Aorta (tissue), 5 donors: ENCODE measurements at regions not wholly inside any gene's neighbourhood (a gene's known extent, or its start where the extent isn't known, plus 50 kb on each side); places are given as distances from the start of the nearest gene placed in this dataset.

Experiments
- ATAC-seq: fragments of 200-7000 bp; cut with Tn5 transposase; one replicate; pipeline ENCODE4 v1.9.1; 2022; ENCODE audit warnings: moderate library complexity; ENCODE audit not compliant: low FRiP score
- DNase-seq, 2 donors: peaks; one replicate each; pipeline ENCODE4 v3.0.0-alpha.2; 2020
- H3K27ac ChIP-seq, 2 donors: one replicate each; pipeline ENCODE4 v1.5.1; 2013; ENCODE audit warnings: low read length in 2 of 2, mild to moderate bottlenecking in 2 of 2, moderate library complexity in 2 of 2, control low read depth in 1 of 2, inconsistent platforms in 1 of 2, low read depth in 1 of 2
- H3K27me3 ChIP-seq, 2 donors: one replicate each; pipeline ENCODE4 v1.6.1; 2013; ENCODE audit warnings: control low read depth in 1 of 2, low read length in 1 of 2, mild to moderate bottlenecking in 1 of 2, moderate library complexity in 1 of 2; ENCODE audit not compliant: insufficient read depth in 2 of 2, control insufficient read depth in 1 of 2
- H3K36me3 ChIP-seq, 2 donors: one replicate each; pipeline ENCODE4 v1.6.1; 2013; ENCODE audit warnings: control low read depth in 1 of 2, low read length in 1 of 2, mild to moderate bottlenecking in 1 of 2; ENCODE audit not compliant: insufficient read depth in 2 of 2, control insufficient read depth in 1 of 2
- H3K4me1 ChIP-seq, 2 donors: one replicate each; pipeline ENCODE4 v1.6.1; 2013; ENCODE audit warnings: low read length in 2 of 2, control low read depth in 1 of 2, mild to moderate bottlenecking in 1 of 2, moderate library complexity in 1 of 2; ENCODE audit not compliant: insufficient read depth in 2 of 2, control insufficient read depth in 1 of 2
- H3K4me3 ChIP-seq, 2 donors: one replicate each; pipeline ENCODE4 v1.5.1; 2013; ENCODE audit warnings: low read length in 2 of 2, control low read depth in 1 of 2, mild to moderate bottlenecking in 1 of 2
- H3K9me3 ChIP-seq: one replicate; pipeline ENCODE4 v1.6.1; 2013; ENCODE audit warnings: mild to moderate bottlenecking, low read length; ENCODE audit not compliant: control insufficient read depth
- WGBS, 2 donors: extraction: QIAGEN DNeasy Blood & Tissue Kit; methylation state at CpG; one replicate each; pipeline ENCODE4 v1.1.7; 2013; 5-methylcytosine and 5-hydroxymethylcytosine counted together
- intact Hi-C, 2 donors: fragments of 100-400 bp; cut with DNase I; formaldehyde crosslinking; loops; one replicate each; pipeline versions ENCODE4 v1.14.2 to v1.15.0; 2022
- donor health status: healthy with polysubstance abuse.
- donor health status: Bipolar disorder and iron deficiency.
- donor health status: DM: no; HTN: no; CAD: no.
- donor health status: DM: no; HTN: no; CAD: no.
- donor health status: DM: yes; HTN: yes; CAD: no.

DNA sequence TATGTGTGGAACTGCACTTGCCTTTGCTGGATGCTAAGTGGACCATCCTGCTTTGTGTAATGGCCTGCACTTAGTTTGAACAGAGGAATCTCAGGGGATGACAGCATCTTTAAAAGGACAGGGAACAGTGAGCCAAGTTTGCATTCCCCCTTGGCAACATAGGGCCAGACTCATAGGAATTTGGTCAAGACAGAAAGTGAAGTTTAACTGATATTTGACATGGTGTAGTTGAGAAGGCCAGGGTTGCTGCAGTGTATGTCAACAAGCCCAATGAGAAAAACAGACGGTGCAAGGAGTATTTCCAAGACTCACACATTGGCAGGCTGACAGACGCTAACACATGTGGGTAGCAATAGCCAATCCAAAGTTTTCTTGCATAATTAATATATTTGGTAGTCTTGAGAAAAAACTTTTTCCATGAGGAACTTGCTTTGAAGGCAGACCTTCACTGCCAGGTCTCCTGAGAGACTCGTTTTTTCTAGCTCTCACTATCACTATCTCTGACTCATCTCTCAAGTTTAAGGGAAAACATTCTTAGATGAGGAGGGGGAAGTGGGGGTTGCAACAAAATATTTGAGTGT, 213.8 kb downstream of the IBTK start:
- Histone ChIP-seq H3K4me3 (no peak overlapping the region), H3K27ac (no peak overlapping the region), H3K27me3 (no peaks in the 10 kb centered on the region), H3K4me1 (peaks cover 3% of the 10 kb centered on the region in 2 donors), H3K9me3 (no peaks in the 10 kb centered on the region), H3K36me3 (no peaks in the 10 kb centered on the region)
- peak in 1 of 2 donors; percentile 46 for DNase-seq
- ATAC-seq: peak; percentile 62
- WGBS, 2 donors: 14 to 18% methylated on average over 3 of the region's 3 CpGs
- intact Hi-C loops: no loop called here

DNA sequence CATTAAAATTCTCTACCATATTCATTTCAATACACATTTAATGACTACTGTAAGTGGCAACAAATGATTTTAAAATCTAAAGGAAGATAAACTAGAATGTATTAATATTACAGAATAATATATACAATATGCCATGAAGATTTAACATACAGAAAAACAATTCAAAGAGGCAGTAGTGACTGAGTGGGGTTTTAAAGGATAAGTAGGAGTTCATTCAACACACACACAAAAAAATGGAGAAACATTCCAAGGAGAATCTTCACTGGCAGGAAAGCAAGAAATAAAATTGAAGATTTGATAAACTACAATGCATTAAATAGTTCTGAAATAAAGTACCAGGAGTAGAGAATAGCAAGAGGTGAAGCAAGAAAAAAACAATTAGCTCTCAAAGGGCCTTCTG, 215.1 kb downstream of the IBTK start:
- no peak overlapping the region for H3K4me3 ChIP-seq
- H3K4me1 ChIP-seq: peaks cover 3% of the 10 kb centered on the region in 2 donors
- no peaks in the 10 kb centered on the region for H3K27me3 ChIP-seq
- H3K36me3 ChIP-seq: no peaks in the 10 kb centered on the region
- H3K9me3 ChIP-seq: no peaks in the 10 kb centered on the region
- no peak overlapping the region for H3K27ac ChIP-seq
- intact Hi-C loops: no loop called here
- no peak for ATAC-seq
- no peak for DNase-seq

DNA sequence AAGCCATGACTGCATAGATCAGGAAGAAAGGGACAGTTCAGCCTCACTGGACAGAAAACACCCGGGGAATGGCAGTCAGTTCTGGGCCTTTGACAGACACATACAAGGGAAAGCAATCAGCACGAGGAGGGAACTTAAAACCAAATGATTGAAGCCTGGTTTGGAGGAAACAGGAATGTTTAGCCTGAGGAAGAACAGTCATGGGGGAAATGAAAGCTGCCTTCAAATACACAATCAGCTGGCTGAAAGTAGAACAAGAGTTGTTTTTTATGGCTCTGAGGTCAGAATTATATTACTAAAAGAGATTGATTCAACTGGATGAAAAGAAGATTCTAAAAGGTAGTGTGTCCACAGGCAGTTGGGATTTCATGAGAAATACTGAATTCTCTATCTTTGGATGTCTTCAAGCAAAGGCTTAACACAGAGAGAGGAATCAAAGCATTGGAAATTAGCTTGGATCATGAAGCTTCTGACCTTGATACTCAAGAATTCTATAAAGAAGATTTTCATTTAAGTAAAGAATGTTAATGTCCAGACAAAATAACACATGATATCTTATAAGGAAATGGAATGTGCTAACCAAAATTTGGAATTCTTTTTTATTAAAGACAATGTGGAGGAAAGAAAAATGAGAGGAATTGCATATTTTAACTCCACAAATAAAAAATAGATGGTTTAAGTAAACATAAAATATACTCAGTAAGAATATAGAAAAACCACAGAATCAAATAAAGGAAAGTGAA, 216.6 kb downstream of the IBTK start:
- intact Hi-C loops: no loop called here
- Histone ChIP-seq H3K27ac (no peak overlapping the region), H3K27me3 (no peaks in the 10 kb centered on the region), H3K9me3 (no peaks in the 10 kb centered on the region), H3K4me3 (no peak overlapping the region), H3K36me3 (no peaks in the 10 kb centered on the region), H3K4me1 (peaks cover 3% of the 10 kb centered on the region in 2 donors)
- WGBS, 2 donors: 53 to 62% methylated on average over 2 of the region's 2 CpGs
- DNase-seq (no peak), ATAC-seq (no peak)

DNA sequence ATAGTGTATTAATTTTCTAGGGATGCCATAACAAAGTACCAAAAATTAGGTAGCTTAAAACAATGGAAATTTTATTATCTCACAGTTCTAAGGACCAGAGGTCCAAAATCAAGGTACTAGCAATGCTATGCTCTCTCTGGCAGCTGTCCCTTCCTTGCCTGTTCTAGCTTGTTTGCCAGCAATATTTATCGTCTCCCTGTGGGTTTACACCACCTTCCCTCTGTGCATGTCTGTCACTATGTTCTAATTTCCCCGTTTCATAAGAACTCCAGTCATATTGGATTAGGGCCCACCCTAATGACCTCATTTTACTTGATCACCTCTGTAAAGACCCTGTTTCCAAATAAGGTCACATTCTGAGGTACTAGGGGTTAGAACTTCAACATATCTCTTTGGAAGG, 217.2 kb downstream of the IBTK start:
- no peak overlapping the region for H3K27ac ChIP-seq
- no peaks in the 10 kb centered on the region for H3K36me3 ChIP-seq
- WGBS, 2 donors: 23 to 28% methylated on average over 2 of the region's 2 CpGs
- no peaks in the 10 kb centered on the region for H3K27me3 ChIP-seq
- intact Hi-C loops: no loop called here
- DNase-seq (no peak), ATAC-seq (no peak)
- no peak overlapping the region for H3K4me3 ChIP-seq
- H3K4me1 ChIP-seq: peaks cover 3% of the 10 kb centered on the region in 2 donors
- H3K9me3 ChIP-seq: no peaks in the 10 kb centered on the region

DNA sequence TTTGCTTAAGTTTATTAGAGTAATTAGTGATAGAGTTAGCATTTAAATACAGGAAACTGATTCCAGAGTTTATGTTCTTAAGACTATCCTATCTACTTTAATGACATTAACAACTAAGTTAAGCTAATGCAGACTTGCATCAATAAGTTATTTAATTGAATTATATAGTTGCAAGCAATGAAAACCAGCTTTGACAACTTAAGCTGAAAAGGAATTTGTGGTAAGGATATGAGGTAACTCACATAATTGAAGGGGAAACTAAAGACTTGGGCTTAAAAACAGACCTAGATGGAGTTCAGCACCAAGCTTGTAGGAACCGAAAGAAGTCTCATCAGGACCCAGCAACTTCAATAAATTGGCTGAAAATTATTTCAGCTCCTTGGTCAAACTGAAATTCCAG, 222.3 kb downstream of the IBTK start:
- no peaks in the 10 kb centered on the region for H3K4me1 ChIP-seq
- DNase-seq: no peak
- H3K27ac ChIP-seq: no peak overlapping the region
- no peak for ATAC-seq
- H3K36me3 ChIP-seq: no peaks in the 10 kb centered on the region
- WGBS, 2 donors: 100% methylated on average over 1 of the region's 1 CpG
- intact Hi-C loops: no loop called here
- no peaks in the 10 kb centered on the region for H3K27me3 ChIP-seq
- H3K9me3 ChIP-seq: no peaks in the 10 kb centered on the region
- no peak overlapping the region for H3K4me3 ChIP-seq

DNA sequence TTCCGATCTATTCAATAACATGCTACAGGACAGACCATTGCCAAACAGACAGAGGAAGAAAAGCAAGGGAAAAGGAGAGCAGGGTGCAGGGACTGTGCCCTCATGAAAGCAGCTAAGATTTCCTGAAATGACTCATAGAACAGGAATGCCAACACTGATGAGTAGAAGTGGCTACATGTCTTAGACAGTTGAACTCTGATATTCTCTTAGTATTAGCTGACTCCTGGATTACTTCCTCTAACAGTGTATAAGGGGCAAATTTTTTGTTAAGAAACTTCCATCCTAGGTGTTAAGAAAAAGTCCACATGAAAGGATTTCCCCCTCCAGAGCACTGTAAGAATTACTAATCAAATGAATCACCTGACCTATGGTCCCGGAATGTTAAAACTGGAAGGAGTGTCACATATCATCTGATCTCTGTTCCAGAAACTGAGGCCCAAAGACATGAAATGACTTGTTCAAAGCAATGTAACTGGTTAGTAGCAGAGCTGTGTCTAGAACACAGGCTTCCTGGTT, 224.9 kb downstream of the IBTK start:
- WGBS, 2 donors: 77 to 86% methylated on average over 2 of the region's 2 CpGs
- ATAC-seq: no peak

DNA sequence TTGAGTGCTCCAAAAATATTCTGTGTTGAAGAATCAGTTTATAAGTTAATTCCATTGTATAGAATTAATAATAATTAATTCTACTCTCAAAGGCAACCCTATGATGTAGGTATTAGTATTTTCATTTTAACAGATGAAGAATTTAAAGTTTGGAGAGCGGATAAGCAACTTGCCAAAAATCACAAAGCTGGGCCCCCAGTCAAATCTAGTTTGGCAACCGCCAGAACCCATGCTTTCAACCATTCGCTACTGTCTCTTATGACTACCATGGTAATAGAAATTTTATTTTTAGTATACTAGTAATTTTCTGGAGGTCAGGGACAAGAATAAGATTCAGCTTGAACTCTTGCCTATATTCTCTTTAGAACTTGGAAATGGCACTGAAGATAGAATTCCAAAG, 229.8 kb downstream of the IBTK start:
- DNase-seq: peak in 1 of 2 donors; percentile 58
- H3K27me3 ChIP-seq: no peaks in the 10 kb centered on the region
- WGBS, 2 donors: 4 to 11% methylated on average over 3 of the region's 3 CpGs

More for the DNA sequence above, 224.9 kb downstream of the IBTK start:
- no peak overlapping the region for H3K27ac ChIP-seq
- no peaks in the 10 kb centered on the region for H3K36me3 ChIP-seq
- intact Hi-C loops: loop anchor here in 1 of 2 donors (1.0 kb wide), 1 partner anchor 15 kb away; no protein-coding TSS in a partner anchor
- H3K9me3 ChIP-seq: no peaks in the 10 kb centered on the region
- peaks cover 0 to 3% of the 10 kb centered on the region in 2 donors for H3K4me1 ChIP-seq
- no peaks in the 10 kb centered on the region for H3K27me3 ChIP-seq
- H3K4me3 ChIP-seq: no peak overlapping the region
- no peak for DNase-seq

DNA sequence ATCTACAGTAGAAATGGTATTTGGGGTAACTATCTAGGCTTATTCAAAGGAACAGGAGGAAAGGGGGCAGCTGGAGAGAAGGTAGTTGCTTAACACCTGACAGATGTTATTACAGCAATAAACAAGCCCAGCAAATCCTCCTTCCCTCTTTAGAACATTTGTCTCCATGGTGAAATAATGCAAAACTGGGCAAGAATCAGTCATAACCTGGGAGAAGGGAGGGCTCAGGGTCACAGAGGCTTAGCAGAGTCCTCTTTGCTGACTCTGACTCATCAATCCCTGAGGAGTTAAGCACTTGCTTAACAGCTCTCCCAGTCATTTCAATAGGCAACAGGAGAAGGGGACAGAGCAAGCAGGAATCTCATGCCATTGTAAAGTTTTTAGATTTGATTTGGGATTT, 230.3 kb downstream of the IBTK start:
- Histone ChIP-seq H3K9me3 (no peaks in the 10 kb centered on the region), H3K4me1 (peaks cover 18 to 21% of the 10 kb centered on the region in 2 donors), H3K4me3 (peak overlapping the region in 1 of 2 donors; percentile 18), H3K27me3 (no peaks in the 10 kb centered on the region), H3K27ac (peak overlapping the region; percentile 52 to 94), H3K36me3 (no peaks in the 10 kb centered on the region)
- ATAC-seq (peak; percentile 87), DNase-seq (peak in 1 of 2 donors; percentile 57)
- intact Hi-C loops: loop anchor here in 1 of 2 donors (10.0 kb wide), 2 partner anchors 172 to 262 kb away; partner anchors contain the start of gene TENT5A

More for the DNA sequence above, 229.8 kb downstream of the IBTK start:
- H3K36me3 ChIP-seq: no peaks in the 10 kb centered on the region
- no peak for ATAC-seq
- intact Hi-C loops: loop anchor here in 1 of 2 donors (10.0 kb wide), 2 partner anchors 173 to 263 kb away; partner anchors contain the start of gene TENT5A
- H3K4me1 ChIP-seq: peaks cover 18% of the 10 kb centered on the region in 2 donors
- peak overlapping the region in 1 of 2 donors; percentile 67 for H3K27ac ChIP-seq
- H3K9me3 ChIP-seq: no peaks in the 10 kb centered on the region
- H3K4me3 ChIP-seq: peak overlapping the region in 1 of 2 donors; percentile 18
